Panc1 (cell line): ENCODE measurements at regions not wholly inside any gene's neighbourhood (a gene's known extent, or its start where the extent isn't known, plus 50 kb on each side); places are given as distances from the start of the nearest gene placed in this dataset.

ENCODE experiments used
- ATAC-seq: fragments of 200-7000 bp; cut with Tn5 transposase; 2 replicates; pipeline ENCODE4 v1.9.1; 2020; ENCODE audit warnings: mild to moderate bottlenecking, moderate library complexity
- BruUV-seq: library from RNA; stranded (reverse); fragments of 400-500 nt; replicated peaks from 2 replicates; lab custom pipeline; 2021; lab: Mats Ljungman, UMichigan
- CTCF ChIA-PET: fragments of 300-600 bp; sonication (Branson Sonifier 250); formaldehyde crosslinking; loops from one replicate; lab custom pipeline; 2022; ENCODE audit warnings: antibody characterized with exemption; lab: Charles Lee
- POLR2A ChIA-PET: fragments of 300-600 bp; sonication (Branson Sonifier 250); formaldehyde crosslinking; loops from one replicate; lab custom pipeline; 2022; ENCODE audit warnings: antibody characterized with exemption; lab: Charles Lee
- DNase-seq: peaks from one replicate; pipeline ENCODE4 v3.0.0-alpha.2; 2010; ENCODE audit warnings: low read depth, low spot score
- H3K27ac ChIP-seq: 2 replicates; pipeline ENCODE4 v1.5.1; 2011; ENCODE audit warnings: mild to moderate bottlenecking, low read length, inconsistent platforms
- H3K27me3 ChIP-seq: fragments of 200-500 bp; sonication (Bioruptor generic); 2 replicates; pipeline ENCODE4 v1.6.0; 2014; ENCODE audit warnings: low read length, inconsistent platforms; ENCODE audit not compliant: control insufficient read depth, insufficient read depth
- H3K36me3 ChIP-seq: fragments of 200-500 bp; sonication (Bioruptor generic); 2 replicates; pipeline ENCODE4 v1.5.1; 2014; ENCODE audit warnings: inconsistent platforms, mild to moderate bottlenecking, low read length, moderate library complexity; ENCODE audit not compliant: control insufficient read depth, insufficient read depth
- H3K4me1 ChIP-seq: 2 replicates; pipeline ENCODE4 v1.5.1; 2011; ENCODE audit warnings: inconsistent platforms, mild to moderate bottlenecking, low read length, moderate library complexity; ENCODE audit not compliant: control insufficient read depth, insufficient read depth
- H3K4me3 ChIP-seq, 2 experiments: 2 replicates each; pipeline ENCODE4 v1.5.1; 2011 to 2012; ENCODE audit warnings: low read depth in 2 of 2, low read length in 2 of 2, mild to moderate bottlenecking in 2 of 2, inconsistent platforms in 1 of 2, moderate library complexity in 1 of 2
- H3K9me3 ChIP-seq: fragments of 200-500 bp; sonication (Bioruptor generic); 2 replicates; pipeline ENCODE4 v1.5.1; 2014; ENCODE audit warnings: low read depth, mild to moderate bottlenecking, inconsistent platforms, low read length, moderate library complexity; ENCODE audit not compliant: control insufficient read depth, insufficient read depth
- POLR2AphosphoS5 ChIP-seq: IDR thresholded peaks from 2 replicates; pipeline ENCODE4 v1.6.1; 2012; ENCODE audit warnings: mild to moderate bottlenecking, low read depth, low read length, moderate library complexity
- REST ChIP-seq, 2 experiments: IDR thresholded peaks; 2 replicates each; pipeline ENCODE4 v1.6.1; 2011 to 2012; ENCODE audit warnings: low read depth in 2 of 2, control low read depth in 1 of 2, low read length in 1 of 2, mild to moderate bottlenecking in 1 of 2, moderate library complexity in 1 of 2; ENCODE audit not compliant: insufficient read depth in 1 of 2
- SIN3A ChIP-seq: IDR thresholded peaks from 2 replicates; pipeline ENCODE4 v1.6.1; 2012; ENCODE audit warnings: low read depth, mild to moderate bottlenecking, low read length, moderate library complexity, borderline replicate concordance; ENCODE audit not compliant: insufficient read depth
- TCF7L2 ChIP-seq: IDR thresholded peaks from 2 replicates; pipeline ENCODE4 v1.6.1; 2011; ENCODE audit warnings: mild to moderate bottlenecking, low read depth, low read length, inconsistent platforms
- in situ Hi-C: cut with HindIII; loops from 2 replicates; pipeline ENCODE4 v1.10.0; 2016; ENCODE audit warnings: low sequenced_read_pairs, low pct_unique_long_range_greater_than_20kb
- intact Hi-C: fragments of 100-400 bp; cut with micrococcal nuclease; formaldehyde crosslinking; loops from one replicate; pipeline ENCODE4 v1.10.0; 2022; ENCODE audit not compliant: unreplicated experiment
- TF ChIP-seq, protein P1 (sequence below): fragments of 450-650 bp; IDR thresholded peaks from 2 replicates; pipeline ENCODE4 v1.5.1; 2017; ENCODE audit warnings: mild to moderate bottlenecking

DNA sequence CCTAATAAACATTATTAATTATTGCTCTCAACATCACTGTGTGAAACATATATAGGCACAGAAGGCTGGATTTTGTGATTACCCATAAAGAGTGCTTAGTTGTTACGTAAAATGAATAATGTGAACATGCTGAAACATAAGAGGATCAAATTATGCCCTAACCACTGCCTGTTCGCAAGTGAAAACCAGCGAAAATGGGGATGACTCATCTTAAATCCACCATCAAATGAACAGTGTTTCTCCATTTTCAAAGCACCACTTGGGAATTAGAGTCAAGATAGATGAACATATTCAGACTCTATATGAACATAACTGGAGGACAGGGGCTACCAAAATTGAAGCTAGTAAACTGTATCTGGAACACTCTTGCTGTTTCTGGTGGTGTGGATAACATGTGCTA lies 386.2 kb downstream of the HHIPL2 start:
- ChIA-PET POLR2A (no interaction called here), CTCF (no interaction called here)
- Histone ChIP-seq H3K27me3 (no peaks in the 10 kb centered on the region), H3K4me1 (no peaks in the 10 kb centered on the region), H3K27ac (no peak overlapping the region), H3K36me3 (no peaks in the 10 kb centered on the region), H3K9me3 (no peaks in the 10 kb centered on the region), H3K4me3 (no peak overlapping the region)
- no TSS peak for BruUV-seq
- intact Hi-C loops (no loop called here), in situ Hi-C loops (no loop called here)
- TF ChIP-seq POLR2AphosphoS5 (no peak), TCF7L2 (no peak), REST (IDR thresholded peaks at IDR 0.05; ENCODE audit: insufficient read depth in 1 of 2, low read depth in 2 of 2, low read length in 1 of 2) (no peak)
- TF ChIP-seq, protein P1, sequence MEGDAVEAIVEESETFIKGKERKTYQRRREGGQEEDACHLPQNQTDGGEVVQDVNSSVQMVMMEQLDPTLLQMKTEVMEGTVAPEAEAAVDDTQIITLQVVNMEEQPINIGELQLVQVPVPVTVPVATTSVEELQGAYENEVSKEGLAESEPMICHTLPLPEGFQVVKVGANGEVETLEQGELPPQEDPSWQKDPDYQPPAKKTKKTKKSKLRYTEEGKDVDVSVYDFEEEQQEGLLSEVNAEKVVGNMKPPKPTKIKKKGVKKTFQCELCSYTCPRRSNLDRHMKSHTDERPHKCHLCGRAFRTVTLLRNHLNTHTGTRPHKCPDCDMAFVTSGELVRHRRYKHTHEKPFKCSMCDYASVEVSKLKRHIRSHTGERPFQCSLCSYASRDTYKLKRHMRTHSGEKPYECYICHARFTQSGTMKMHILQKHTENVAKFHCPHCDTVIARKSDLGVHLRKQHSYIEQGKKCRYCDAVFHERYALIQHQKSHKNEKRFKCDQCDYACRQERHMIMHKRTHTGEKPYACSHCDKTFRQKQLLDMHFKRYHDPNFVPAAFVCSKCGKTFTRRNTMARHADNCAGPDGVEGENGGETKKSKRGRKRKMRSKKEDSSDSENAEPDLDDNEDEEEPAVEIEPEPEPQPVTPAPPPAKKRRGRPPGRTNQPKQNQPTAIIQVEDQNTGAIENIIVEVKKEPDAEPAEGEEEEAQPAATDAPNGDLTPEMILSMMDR, result no peak
- ATAC-seq, result no peak
- no peak for DNase-seq

DNA sequence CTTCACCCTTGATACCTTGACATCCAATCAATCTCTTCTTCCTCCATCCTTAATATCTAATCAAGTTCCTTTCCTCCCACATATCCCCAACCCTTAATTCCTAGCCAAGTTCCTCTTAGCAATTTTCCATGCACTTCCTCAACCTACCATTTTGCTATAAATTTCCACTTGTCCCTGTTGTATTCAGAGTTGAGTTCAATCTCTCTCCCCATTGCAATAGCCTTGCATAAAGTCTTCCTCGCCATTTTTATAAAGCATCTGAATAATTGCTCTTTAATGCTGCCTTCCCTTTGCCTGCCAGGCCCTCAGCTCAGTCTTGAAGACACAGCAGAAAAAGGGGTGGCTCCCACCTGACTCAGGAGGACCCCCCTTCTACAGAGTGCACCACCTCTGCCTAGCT lies 390.3 kb downstream of the HHIPL2 start:
- no peak for ATAC-seq
- no peaks in the 10 kb centered on the region for H3K36me3 ChIP-seq
- ChIA-PET POLR2A (no interaction called here), CTCF (no interaction called here)
- no peaks in the 10 kb centered on the region for H3K9me3 ChIP-seq
- H3K27ac ChIP-seq, result no peak overlapping the region
- in situ Hi-C loops (no loop called here), intact Hi-C loops (no loop called here)
- no TSS peak for BruUV-seq
- DNase-seq, result no peak
- no peaks in the 10 kb centered on the region for H3K27me3 ChIP-seq
- TF ChIP-seq, protein P1, result no peak
- TF ChIP-seq REST (IDR thresholded peaks at IDR 0.05; ENCODE audit: insufficient read depth in 1 of 2, low read depth in 2 of 2, low read length in 1 of 2) (no peak), SIN3A (no peak), TCF7L2 (no peak), POLR2AphosphoS5 (no peak)
- H3K4me3 ChIP-seq, result no peak overlapping the region
- H3K4me1 ChIP-seq, result no peaks in the 10 kb centered on the region
